NOMO-1 treated with dmso at 0.1 percent for 144 hours (cell line): ENCODE measurements at regions not wholly inside any gene's neighbourhood (a gene's known extent, or its start where the extent isn't known, plus 50 kb on each side); places are given as distances from the start of the nearest gene placed in this dataset.

ENCODE experiments used
- DNase-seq: peaks from one replicate; lab custom pipeline; 2025; ENCODE audit not compliant: unreplicated experiment; lab: John Stamatoyannopoulos, UW

DNA sequence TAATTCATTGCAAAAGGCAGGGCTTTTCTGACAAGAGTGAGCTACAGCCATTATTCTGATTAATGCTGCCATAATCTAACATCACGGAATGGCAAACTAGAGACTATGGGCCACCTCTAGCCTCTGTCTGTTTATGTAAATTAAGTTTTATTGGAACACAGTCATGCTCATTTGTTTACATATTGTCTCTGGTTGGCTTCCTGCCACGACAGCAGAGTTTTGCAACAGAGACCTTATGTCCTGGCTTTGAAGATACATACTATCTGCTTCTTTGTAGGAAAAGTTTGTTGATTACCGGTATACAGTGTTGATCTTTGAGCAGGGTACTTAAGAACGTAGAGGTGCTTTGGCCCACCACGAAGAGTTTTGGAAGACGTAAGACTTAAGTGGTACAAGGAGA is 715.9 kb upstream of the RBFOX1 start:
- no peak for DNase-seq

DNA sequence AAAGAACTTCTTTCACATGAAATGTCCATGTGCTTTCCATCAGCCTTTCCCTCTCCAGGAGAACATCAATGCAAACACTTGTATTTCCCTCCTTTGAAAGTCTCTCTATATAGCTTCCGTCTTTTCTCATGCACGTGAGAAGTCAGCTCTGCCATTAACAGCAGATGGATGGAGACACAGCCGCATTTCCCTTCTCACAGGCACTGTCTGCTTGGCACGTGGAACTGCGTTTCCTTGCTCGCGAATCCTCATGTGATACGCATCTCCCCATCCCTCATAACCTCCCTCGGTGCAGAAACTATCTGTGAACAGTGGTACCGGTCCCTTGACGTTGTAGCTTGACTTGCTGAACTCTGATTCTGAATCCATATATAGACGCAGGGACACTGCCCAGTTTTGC is 717.0 kb upstream of the RBFOX1 start:
- no peak for DNase-seq

DNA sequence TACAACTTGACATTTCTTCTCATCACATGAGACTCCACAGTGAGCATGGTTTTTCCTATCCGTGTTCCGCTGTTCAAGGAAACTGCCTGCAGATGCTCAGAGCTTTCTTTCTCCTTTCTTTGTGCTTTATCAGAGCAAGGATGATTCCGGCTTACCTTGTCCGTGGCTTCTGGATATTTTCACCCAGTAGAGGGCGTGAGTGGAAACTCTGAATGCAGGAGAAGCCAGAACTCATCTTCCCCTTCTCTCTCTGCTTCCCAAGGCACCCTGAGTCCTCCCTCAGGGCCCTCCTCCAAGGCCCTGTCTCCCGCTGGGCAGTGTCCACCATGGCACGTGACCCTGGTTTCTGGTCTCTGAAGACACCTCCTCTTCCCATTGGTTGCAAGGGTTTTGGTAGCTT is 721.1 kb upstream of the RBFOX1 start:
- no peak for DNase-seq

DNA sequence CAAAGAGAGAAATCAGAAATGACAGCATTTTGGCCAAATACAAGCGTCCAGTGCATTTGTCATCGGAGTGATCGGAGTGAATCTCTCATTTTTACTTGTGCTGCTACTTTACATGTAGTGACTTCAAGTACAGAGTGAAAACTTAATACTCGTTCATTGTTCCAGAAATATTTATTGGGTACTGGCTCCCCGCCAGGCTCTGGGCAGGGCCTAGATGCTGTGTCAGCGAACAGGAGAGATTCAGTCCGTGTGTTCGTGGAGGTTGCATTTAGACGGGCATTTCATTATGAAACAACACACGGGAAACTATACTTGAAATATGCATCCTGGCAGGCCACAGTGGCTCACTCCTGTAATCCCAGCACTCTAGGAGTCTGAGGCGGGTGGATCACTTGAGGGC is 727.2 kb upstream of the RBFOX1 start:
- no peak for DNase-seq

DNA sequence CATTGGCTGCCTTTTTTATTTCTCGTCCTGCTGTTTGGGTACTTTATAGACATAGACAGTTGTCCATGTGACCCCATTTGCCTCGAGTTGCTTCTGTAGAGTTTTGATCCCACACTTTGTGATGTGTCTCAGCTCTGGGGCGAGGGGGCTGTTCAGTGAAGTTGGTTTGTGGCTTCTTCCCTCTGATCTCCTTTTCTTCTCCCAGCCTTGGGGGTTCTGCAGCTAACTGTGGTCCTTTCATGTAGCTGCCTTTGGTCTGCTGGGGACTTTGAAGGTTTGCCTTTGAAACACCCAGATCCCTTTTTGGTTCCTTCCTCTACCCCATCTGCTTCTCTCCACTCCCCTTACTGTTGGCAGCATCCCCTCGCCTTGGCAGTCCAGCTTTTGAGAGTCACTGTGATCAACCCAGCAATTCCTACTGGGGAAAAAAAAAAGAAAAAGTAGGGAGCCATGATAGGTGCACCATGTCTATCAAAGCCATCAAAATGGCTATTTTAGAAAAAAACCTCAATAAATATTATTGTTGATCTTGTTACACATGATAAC is 728.8 kb upstream of the RBFOX1 start:
- DNase-seq, result no peak

DNA sequence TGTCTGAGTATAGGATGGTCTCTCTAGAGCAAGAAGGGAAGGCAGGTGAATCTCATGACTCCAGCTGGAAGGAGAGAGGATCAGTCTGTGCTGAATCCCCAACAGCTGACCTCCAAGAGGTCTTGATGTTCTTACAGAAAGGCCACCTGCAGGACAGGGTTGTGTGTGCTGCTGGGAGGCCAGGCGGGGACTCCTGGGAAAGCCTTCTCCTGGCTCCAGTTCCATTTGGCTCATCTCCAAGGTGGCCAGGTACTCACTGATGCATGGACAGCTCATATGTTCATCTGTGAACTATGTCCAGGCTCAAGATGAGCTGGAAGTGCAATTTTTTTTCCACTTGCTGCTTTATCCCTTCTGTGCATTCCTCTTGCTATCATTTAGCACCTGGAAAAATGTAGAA is 730.2 kb upstream of the RBFOX1 start:
- DNase-seq, result no peak

DNA sequence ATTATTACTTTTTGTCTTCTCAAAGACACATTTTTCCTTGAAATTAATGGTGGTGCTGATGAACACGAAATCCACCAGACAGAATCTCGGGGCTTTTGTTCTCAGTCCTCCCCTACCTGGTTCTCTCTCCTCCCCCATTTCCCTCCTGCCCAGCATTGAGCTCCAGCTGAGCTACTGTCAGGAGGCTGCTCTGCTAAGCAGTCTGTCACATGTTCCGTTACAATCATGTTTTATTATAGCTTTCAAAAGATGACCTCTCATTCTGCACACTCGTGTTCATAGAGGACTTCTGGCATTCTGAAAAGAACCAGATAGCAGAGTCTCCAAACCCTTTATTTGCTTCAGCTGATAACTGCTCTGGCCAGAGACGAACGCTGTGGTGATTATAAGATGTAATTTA is 732.5 kb upstream of the RBFOX1 start:
- no peak for DNase-seq

DNA sequence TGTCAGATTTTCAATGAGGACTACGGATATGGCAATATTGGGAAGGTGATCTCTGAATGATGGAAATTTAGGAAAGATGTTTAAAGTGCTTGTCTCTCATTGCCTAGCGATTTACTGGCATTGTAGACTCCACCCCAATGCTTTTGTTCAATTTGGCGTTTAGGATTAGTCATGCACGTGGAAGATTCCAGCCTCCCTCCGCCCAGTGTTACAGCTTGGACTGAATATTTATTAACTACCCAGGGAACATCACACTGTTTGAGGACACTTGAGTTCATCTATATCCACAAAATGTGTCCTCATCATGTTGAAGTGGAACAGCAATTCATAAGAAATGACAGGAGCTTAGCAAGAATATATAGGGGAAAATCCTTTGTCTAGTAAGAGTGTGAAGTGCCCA is 738.8 kb upstream of the RBFOX1 start:
- DNase-seq, result no peak

DNA sequence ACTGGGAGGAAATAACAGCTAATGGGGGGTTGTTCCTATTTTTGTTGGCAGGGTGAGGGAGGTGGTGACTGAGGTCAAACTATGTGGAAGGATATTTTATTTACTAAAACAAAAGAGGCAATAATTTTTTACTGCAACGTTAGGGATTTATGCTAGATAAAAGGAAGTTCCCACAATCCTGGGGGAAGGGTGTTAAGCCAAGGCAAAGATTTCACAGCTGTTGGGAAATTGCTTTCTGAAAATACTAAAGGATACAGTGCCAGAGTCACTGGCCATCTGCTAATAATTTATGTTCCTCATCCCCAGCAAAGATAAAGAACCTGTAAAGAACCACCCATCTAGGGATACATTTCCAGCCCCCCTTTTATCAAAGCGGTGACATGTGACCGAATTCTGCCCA is 756.0 kb upstream of the RBFOX1 start:
- no peak for DNase-seq

DNA sequence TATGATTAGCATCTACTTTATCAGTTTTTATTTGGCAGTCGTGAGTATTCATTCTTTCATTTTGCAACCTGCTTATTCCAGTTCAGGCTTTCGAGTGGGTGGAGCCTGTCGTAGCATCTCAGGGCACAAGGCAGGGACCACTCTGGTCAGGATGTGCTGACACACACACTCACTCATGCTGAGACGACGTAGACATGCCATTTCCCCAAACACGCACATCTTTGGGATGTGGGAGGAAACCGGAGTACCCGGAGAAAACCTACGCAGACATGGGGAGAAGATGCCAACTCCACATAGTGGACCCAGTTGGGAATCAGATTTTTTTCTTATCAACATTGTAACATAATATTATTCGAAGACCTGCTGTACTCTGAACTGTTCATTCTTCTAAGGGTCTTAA is 756.5 kb upstream of the RBFOX1 start:
- DNase-seq, result no peak

DNA sequence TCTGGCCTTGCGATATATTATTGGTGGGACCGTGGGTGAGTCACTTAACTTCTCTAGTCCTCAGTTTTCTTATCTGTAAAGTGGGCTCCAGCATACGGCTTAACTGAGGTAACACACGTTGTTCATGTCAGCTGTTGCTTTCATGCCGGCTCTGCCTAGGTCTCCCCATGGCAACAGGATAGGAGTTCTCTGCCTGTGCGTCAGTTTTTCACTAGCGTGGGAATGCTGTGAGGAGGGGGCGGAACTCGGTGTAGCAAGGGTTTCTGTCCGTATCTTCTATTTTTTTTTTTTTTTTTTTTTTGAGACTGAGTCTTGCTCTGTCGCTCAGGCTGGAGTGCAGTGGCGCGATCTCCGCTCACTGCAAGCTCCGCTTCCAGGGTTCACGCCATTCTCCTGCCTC is 758.5 kb upstream of the RBFOX1 start:
- DNase-seq, result no peak

DNA sequence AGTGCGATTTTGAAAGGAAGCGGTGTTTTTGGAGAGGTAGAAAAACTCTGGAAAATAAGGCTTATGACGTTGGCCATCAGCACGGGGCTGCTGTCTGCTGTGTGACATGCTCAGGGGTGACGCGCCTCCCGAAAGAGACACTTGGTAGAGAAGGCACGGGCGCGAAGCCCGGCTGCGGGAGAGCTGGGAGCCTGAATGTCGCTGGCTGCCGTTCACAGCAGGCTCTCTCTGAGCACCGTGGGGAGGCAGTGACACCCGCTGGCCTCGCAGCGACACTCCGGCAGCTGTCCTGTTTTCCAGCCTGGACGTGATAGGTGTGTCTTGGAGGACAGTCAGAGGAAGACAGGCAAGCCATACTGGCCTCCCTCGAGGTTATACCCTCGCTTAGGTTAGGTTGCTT is 759.1 kb upstream of the RBFOX1 start:
- no peak for DNase-seq

DNA sequence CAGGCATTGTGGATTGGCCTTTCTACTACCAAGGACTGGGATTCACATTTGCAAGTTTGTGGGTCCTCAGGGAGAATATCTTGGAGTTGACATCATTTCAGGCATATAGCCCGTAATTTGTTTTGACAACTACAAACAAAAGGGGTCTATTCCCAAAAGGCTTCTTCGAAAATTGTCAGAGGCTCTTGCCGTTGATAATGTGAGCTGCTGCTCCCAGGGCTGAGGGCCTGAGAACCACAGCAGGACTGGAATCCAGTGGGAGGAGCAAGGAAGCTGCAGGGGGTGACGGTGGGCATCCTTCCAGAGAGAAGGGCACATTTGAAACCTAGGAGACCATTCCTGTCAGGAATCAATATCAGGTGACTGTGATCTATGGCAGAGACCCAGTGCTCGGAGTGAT is 761.6 kb upstream of the RBFOX1 start:
- DNase-seq, result no peak

DNA sequence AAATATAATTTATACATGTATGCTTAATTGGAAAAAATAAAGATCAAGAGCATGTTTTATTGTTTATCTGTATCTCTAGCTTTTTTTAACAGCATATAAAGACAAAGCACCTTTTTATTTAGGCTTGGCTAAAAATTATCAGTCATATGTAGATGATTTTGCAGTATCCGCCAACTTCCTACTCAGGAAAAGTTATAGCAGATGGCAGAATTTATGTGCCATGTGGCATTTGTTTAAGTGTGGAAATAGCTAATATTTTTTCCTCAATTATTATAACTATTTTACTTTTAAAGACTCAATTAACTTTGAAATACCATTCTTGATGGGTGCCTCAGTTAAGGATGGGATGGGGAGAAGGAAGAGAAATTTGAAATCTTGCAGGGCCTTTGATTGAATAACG is 762.1 kb upstream of the RBFOX1 start:
- DNase-seq, result no peak

DNA sequence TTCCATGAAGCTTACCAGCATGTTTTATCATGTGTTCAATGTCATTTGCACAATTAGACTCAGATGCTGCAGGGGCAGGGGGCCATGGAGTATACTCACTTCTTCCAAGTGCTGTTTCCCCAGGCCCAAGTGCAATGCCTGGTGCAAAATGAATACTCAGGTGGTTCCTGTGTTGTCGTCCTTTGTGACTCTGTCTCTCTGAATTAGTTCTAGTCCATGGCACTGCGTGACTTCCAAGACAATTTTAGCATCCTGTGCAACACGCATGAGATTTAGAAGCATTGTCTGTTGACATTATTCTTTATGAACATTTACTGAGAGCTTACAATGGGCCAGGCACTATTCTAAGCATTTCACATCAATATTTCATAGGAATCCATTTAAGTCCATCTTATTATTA is 769.7 kb upstream of the RBFOX1 start:
- DNase-seq, result no peak

DNA sequence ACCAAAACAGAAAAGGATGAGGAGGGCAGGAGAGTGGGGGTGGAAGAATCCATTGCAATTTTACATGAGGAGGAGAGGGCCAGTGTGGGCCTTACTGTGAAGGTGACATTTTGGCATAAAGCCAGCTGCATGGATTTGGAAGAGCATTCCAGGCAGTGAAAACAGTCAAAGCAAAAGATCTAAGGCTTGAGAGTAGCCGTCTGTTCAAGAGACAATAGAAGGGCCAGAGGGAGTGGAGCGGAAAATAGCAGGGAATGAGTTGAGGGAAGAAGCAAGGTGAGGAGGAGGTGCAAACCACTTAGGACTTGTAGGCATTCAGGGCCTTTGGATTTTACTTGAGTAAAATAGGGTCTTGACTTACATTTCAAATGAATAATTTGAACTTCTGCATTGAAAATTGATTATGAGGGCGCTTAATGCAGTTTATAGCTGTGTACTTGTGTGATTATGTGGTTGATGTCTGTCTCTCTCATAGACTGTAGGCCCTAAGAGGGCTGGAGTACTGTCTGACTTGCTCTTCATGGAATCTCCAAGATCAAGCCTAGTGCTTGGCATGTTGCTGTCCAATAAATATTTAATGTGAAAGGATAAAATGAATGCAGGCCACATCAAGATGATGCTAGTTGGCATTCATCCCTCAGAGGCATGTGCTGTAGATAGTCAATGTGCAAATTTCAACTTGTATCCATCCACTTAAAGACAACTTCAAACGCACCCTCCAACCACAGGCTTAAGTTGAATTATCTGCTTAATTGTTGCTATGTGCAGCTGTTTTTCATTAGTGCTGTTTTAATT is 772.1 kb upstream of the RBFOX1 start:
- no peak for DNase-seq

DNA sequence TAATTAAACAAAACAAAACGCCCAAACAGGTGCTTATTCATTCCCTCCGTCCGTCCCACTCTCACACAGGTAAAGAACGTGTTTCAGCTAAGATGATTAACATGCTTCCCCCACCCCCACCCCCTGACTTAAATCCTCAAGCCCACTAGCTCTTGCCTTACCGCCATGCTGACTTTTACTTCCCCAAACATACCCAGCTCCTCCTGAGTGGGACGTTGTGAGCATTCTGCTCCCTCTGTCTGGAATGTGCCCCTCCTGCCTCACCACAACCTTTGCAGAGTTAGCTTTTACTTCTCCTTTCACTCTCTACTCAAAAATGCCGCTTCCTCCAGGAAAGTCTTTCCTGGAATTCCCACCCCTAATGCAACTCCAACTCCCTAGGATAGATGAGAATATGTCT is 774.0 kb upstream of the RBFOX1 start:
- no peak for DNase-seq

DNA sequence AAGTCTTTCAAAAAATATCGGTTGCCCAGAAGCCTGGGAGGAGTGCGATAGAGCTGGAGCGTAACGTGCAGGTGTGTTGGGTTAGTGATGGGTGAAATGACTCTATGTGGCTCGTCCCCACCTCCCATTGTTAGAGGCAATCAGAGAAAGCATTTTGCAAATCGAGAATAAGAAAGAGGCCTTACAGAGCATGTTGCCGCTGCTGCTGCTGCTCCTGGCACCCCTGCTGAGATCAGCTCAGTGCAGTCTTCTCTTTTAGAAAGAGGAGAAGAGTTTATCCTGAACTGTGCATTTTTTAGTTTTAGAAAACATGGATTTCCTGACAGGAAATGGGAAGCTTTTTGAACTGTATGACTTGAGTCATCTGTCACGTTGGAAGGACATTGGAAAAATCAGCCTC is 774.5 kb upstream of the RBFOX1 start:
- no peak for DNase-seq

DNA sequence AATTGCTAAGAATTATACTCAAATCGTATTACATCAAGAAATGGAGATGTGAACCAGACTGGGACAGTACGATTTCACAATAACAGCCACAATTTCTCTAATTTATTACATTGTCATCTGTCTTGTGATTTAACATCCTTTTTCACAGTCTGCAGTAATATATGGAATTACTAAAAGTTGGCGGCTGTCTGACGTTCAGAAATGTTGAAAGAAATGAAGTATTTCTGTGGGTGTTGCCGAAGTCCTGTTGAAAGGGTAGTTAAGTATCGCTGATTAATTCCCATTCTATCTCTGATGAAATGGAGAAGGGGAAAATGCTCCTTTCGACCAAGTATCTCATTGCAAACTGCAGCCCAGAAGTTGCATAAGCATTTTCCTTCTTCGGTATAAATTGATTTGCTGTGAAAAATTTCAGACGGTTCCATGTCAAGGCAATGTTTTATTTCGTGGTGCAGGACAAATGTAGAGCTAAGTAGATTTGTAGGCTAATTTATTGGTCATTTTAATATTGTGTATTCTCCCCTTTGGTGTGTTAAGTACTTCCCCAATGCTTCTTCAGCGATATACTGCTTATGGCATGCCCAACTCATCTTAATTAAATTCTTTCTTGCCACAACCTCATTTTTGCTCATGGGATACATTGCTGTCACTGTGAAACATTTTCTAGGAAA is 775.2 kb upstream of the RBFOX1 start:
- DNase-seq, result no peak

DNA sequence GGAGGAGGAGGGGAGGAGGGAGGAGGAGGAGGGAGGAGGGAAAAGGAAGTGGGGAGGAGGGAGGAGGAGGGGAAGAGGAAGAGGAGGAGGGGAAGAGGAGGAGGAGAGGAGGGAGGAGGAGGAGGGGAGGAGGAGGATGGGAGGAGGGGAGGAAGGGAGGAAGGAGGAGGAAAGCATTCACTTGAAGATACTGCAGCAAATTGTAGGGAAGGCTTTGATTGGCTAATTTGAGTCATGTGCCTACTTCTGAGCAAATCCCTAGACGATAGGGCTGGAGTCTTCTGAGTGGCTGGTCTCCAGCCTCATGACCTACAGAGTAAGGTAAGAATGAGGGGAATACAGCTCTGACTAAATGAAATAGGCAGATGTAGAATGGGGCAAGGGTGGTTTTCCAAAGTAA is 783.2 kb upstream of the RBFOX1 start:
- DNase-seq, result no peak

DNA sequence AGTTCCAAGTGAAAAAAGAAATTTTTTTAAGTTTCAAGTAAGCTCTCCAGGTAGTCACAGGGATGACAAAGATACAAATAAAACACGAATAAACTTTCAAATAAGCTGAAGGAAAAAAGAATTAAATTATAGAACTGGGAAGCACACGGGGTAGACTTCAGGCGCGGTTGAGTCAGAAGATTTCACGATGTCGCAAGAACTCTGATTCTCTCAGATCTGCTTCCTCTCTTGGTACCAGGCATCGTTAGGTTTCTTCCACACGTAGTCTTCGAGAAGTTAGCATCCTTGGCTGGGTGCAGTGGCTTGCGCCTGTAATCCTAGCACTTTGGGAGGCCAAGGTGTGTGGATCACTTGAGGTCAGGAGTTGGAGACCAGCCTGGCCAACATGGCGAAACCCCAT is 784.1 kb upstream of the RBFOX1 start:
- DNase-seq, result no peak

DNA sequence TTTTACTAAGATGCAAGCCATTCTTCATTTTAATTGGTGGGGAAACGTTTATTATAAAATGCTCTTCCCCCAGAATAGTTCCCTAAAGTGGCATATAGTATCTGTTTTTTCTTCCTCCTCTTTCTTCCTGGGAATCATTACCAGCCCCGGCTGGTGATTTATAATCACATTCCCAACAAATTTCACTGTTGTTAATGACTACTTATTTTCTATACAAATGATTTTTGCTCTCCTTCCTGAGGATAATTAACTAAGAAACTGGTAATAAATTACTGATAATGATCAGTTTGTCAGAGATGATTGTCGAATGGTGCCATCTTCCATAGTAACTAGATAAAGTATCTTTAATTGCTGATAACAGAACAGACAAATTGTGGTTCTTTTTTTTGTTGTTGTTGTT is 785.5 kb upstream of the RBFOX1 start:
- no peak for DNase-seq

DNA sequence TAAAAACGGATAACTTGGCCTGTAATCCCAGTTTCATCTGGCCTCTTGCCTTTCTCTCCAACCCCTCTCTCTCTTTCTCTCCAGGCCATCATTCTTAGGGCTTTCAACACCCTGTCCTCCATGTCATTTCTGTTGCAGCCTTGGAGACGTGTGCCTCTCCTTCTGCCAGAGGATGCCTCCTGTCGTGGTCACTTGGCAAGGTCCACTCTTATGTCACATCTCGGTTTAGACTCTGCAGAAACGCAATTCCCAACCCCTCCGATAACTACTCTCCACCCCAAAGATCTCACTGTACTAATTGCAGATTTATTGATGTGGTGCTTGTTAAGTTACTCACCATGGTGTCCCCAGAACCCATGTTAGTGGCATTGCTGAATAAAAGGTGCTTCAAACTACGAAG is 787.3 kb upstream of the RBFOX1 start:
- no peak for DNase-seq
